GM19043 (cell line): ENCODE measurements at regions not wholly inside any gene's neighbourhood (a gene's known extent, or its start where the extent isn't known, plus 50 kb on each side); places are given as distances from the start of the nearest gene placed in this dataset.

Experiments
- ATAC-seq: cut with Tn5 transposase; IDR thresholded peaks from one replicate; pipeline ENCODE4 v1.9.1; 2021; ENCODE audit warnings: low read depth; ENCODE audit not compliant: unreplicated experiment

DNA sequence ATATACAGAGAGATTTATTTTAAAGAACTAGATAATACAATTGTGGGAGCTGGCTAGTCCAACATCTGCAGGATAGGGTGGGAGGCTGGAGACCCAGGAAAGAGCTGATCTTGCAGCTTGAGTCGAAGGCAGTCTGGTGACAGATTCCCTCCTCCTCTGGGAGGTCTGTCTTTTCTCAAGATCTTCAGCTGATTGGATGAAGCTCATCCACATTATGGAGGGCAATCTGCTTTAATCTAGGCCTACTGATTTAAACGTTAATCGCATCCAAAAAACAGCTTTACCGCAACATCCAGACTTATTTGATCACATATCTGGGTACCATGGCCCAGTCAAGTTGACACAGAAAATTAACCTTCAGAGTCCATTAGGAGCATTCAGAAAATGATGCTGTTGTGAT is 168.1 kb downstream of the ATPSCKMT start:
- no peak for ATAC-seq

DNA sequence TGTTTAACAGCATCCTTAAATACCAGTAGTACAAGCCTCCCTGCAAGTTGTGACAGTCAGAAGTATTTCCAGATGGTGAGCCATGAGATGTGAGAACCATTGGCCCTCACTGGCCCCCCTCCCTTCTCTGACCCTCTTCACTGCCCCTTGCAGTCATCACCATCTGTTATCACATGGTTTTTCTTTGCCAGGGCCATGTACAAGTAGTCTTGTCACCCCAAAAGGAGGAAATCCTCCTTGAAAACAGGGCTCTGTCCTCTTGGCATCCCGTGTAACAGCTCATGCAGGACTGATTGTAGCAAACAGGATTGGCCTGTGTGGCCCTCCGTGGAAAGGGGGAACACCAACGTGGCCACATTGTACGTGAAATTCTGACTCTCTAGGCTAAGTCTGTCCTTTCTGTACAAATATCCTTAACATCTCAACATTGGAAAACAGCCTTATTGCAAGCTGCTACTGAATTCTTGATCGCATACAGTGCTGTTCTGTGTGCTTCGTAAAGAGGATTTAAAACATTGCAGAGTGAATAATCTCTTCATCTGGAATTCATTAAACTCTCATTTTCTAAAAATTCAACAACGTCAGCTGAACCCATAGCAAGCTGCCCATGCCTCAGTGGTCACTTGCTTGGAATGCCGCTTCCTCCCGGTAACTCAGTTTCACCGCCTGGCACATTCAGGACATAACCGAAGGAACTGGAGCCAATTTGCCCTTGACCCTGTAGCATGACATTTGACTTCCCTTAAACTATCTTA is 171.7 kb downstream of the ATPSCKMT start:
- no peak for ATAC-seq

DNA sequence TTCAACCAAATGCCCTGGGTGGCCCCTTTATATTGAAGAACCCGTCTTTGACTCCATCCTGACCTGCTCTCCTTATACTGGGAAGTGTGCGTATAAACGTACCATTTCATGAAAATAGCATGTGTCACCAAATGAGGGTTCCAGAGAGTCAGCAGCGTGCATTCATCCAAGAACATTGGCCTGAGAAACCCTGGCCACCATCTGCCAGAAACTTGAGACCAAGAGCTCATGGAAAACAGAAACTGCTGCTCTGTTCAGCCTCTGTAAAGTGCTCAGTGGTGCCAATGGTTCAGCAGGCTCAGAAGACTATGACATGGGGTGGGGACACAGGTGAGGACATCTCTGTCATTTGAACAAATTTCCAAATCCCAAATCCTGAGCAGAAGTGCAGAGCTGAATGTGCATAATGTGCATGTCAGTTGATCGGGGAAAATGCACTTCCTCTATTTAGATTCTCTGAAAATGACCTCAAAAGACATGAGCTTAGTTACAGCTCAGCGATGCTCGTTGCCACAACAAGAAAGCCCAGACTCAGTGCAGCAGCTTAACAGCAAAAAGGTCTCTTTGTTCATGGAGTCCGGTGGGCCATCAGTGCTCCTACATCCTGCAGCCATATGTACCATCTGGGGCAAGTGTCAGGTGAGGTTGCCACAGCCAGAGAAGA is 176.1 kb downstream of the ATPSCKMT start:
- ATAC-seq: no peak

DNA sequence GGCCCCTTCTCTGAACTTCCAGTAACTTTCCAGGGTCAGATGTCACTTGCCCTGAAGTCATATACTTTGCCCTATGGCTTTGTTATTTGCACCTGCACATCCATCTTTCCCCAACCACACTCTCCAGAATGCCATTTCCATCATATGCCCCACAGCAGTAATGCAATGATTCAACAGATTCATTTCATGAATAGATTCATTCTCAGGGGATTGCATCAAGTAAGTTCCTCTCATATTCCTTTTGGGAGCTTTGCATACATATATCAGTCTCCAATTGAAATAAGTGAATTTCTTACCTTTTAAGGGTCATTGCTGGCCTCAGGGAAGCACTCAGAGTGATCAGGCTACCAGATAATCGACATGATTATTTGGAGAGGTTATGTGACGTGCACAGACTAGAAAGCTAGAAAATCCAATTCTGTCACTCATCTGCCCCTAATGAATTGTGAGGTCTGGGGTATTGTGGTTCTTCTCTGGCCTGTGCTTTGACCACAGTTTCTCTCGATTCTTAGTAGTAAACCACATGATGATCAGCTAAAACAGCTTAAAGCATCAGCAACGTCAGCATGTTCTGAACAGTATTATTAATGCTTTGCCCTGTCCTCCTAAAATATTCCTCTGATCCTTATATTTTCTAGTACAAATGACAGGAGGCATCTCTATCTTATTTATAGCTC is 179.9 kb downstream of the ATPSCKMT start:
- no peak for ATAC-seq

DNA sequence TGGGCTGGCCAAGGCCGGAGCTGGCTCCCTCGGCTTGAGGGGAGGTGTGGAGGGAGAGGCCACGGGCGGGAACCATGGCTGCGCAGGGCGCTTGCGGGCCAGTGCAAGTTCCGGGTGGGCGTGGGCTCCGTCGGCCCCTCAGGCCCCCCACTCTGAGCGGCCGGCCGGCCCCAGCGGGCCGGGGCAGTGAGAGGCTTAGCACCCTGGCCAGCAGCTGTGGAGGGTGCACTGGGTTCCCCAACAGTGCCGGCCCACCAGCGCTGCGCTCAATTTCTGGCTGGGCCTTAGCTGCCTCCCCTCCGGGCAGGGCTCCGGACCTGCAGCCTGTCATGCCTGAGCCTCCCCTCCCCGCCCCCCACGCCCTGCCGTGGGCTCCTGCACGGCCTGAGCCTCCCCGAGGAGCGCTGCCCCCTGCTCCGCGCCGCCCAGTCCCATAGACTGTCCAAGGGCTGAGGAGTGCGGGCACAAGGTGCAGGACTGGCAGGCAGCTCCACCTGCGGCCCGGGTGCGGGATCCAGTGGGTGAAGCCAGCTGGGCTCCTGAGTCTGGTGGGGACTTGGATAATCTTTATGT is 184.2 kb downstream of the ATPSCKMT start:
- no peak for ATAC-seq

DNA sequence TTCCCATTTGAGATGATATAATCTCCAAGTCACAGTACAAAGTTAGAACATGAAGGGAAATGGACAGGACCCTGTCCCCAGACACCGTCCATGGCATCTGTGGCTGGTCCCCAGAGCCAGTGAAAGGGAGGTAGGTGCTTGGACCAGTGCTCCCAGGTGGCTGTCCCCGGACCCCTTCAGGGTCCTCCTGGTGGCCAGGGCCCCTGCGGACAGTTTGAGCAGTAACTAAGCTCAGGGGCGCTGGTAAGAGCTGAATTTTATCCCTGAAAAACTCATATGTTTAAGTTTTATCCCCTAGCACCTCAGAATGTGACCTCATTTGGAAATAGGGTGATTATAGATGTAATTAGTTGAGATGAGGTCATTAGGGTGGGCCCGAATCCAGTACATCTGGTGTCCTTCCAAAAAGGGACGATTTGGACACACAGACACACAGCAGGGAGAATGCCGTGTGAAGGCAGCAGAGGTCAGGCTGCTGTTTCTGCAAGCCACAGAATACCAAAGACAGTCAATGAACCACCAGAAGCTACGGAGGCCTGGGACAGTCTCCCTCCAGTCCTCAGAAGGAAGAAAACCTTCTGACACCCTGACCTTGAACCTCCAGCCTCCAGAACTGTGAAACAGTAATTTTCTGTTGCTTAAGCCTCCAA is 185.0 kb downstream of the ATPSCKMT start:
- no peak for ATAC-seq

DNA sequence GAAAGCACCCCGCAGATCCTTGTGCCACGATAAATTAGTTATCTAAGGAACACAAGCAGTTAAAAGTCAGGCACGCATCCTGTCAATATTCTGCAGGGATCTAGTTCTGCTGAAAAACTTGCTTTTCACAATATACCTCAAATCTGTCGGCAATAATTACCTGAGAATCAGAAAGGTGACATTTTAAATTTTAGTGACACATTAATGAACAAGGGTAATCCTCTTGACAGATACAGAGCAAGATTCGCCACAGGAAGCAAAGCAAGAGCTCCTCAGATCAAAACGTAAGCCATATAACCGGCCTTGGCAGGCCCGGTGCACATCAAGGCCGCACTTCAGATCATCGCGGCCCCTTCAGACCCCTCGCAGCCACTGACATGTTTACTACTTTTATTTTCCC is 185.7 kb downstream of the ATPSCKMT start:
- no peak for ATAC-seq

DNA sequence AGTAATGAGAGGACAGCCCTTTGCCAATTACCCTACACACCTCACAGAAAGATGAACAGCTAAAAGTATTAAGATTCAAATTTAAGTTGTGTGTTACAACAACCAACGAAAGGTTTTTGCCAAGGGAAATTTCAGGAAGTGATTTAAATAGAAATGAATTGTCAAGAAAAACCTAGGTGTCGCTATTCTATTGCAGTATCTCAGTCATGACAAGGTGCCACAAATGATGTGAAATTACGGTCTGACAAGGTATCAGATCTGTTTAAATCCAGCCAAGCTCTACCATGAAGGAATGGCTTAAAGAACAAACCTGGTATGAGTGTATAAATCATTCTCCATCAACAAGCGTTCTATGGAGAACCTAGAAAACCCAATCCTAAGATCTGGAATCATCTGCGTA is 189.7 kb downstream of the ATPSCKMT start:
- no peak for ATAC-seq

DNA sequence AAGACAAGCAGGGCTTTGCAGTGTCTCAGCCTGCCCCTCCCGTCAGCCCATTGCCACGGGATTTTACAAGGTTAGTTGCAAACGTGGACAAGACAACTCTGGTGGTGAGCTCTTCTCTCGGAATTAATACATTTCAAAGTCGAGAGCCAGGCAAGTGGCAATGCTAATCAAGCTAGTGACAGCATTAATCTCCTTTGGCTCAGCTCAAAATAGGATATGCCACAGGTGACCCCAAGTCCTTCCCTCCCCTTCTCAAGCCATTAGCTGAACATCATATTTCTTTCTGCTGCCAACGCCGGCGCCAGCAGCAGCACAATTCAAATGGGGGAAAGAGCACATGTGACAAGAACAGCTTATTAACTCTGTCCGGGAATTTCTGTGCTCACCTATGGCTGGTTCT is 190.1 kb downstream of the ATPSCKMT start:
- no peak for ATAC-seq

DNA sequence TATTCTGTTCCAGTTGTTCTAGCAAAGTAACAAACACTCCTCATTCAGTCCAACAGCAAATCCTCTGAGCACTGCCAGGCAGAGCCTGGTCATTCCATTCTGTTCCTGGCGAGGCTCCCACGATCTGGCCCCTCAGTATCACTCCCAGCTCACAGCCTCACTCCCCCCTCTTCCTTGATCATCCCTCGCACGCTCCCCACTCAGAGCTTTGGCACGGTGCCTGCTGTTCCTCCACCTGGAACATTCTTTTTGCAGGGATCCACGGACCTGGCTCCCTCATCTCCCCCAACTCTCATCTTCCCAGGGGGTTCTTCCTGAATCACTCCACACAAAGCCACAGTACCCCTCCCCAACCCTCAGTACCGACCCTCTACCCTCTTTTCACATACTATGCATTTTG is 192.3 kb downstream of the ATPSCKMT start:
- ATAC-seq: no peak

DNA sequence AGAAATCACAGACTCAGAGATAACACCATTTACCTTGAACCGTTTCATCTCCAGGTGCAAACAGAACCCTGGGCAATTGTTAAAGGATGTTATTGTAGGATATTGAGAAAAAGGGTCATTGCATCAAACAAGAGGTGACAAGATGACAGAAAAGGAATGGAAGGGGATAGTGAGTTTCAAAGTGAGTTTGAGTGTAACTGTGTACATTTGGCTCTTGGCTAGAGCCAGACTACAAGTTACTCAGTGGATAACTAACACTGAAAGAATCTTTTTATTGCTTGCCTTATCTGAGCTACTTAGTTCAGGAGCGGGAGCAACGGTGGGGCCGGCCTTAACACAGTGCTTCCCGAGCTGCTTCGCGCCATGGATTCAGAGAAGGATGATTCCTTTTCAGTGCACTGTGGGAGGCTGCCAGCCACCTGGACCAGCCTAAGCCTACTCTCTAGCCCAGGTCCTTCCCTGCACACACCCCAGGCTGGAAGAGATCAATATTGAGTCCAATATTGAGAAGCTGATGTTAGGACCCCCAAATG is 193.4 kb downstream of the ATPSCKMT start:
- ATAC-seq: no peak

DNA sequence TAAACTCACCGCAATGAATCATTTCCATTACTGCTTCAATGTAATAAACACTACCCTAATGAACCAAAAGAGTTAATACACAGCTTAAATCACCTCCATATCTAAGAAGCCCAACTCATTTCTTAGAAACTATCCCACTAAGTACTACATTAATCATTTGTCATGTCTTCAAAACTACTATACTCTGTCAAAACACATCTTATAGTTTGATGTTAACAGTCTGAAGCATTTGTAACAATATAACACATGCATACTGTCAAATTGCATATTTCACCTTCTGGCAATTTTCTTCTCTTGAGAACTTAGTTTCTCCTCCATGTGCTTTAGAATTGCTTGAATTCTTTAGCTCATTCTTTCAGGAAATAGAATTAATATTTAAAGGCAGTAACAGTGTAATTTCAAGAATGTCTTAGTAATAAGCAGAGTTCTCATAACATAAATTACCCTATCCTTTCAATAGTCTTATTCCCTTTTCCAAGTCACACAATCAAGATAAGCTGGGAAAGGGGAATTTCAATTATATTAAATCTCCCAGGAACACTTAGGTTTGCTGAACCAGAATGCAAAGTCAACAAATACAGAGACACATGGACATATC is 199.7 kb downstream of the ATPSCKMT start:
- no peak for ATAC-seq

DNA sequence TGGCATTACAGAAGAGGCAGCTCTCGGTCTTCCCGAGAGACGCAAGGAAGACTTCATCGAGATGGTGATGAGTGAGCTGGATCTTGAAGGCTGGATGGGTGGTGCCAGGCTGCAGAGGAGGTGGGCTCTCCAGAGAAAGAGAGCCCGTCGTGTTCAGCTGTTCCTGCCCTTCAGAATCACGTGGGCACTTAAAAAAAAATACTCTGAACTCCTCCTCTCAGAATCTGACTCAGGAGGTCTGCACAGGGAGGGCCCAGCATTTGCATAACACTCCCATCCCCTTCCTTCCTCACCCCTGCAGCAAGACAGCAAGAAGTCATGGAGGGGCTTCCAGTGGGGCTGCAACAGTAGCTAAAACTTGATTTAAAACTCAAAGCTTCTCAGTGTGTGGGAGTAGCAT is 203.0 kb downstream of the ATPSCKMT start:
- no peak for ATAC-seq

DNA sequence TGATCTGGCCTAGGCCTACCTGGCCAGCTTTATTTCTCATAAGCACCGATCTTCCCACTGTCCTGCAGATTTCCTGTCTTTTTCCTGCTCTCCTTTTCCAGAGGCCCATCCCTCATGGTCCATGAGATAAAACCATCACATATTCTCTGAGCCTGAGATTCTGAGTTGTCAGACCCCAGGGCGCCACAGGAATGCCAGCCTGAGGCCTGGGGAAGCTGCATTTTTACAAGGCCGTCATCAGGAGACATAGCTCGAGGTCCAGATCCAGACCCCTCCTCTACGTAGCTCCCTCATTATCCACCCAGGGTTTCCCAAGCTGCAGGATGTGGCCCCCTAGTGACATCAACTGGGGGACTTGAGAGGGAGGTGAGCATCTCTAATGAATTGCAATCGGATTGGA is 204.3 kb downstream of the ATPSCKMT start:
- no peak for ATAC-seq

DNA sequence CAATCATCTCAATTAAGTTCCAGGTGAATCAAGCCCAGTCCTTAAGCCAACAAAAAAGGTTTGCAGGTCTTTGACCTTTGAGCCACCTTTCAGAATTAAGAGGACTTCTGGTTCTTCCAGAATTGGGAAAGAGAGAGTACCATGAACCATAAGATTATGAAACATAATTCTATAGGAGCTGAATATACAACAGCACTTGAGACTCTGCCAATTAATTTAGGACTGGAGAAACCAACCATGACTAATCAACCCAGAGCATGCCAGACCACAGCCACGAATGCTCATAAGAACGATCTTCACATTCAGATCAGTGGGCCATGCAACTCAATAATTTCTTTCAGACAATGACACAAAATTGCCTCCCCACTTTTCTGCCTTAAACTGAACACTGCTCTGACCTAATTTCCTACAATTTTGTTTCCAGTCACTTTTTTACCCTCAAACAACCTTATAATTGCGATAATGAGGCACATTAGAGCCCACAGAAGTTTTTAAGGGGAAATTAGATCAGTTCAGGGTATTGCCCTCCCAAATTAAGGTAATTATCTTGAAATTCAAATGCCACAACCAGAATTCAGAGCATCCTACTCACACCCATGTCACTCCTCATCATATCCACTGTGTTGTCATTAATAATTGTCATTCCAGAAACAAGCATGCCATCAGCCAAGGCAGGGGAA is 213.4 kb downstream of the ATPSCKMT start:
- ATAC-seq: no peak

DNA sequence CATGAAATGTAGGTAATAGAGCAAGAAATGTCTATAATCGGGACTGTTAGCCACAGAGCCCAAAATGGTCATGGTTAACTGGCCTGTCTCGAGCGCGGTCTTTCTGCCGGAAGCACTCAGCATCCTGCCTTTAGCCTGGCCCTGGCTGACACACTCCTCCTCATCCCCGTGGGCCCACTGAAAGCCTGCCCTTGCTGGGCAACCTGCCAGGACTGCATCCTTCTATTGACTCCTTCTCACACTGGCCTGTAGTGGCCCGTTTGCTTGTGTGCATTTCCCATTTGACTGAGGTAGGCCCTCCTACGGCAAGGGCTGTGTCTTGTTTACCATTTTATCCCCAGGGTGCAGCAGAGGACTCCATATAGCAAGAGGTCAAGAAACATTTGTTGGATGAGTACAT is 215.7 kb downstream of the ATPSCKMT start:
- ATAC-seq: no peak

DNA sequence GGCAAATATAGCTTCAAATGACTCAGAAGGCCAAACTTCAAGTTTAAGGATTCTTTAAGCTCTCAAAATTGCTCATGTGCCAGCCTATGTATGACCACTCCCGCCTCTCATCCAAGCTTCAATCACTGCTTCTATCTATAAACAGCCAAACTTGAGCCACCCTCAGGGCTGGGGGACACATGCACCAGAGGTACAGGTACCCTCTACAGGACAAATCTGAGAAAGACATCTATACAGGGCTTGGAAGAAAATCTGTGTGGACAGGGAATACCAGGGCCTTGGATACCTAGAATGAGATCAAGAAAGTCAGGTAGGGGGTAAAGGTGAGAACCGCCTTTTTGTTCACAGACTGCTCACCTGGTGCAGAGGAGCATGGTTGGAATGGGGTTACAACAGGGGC is 217.9 kb downstream of the ATPSCKMT start:
- ATAC-seq: no peak

DNA sequence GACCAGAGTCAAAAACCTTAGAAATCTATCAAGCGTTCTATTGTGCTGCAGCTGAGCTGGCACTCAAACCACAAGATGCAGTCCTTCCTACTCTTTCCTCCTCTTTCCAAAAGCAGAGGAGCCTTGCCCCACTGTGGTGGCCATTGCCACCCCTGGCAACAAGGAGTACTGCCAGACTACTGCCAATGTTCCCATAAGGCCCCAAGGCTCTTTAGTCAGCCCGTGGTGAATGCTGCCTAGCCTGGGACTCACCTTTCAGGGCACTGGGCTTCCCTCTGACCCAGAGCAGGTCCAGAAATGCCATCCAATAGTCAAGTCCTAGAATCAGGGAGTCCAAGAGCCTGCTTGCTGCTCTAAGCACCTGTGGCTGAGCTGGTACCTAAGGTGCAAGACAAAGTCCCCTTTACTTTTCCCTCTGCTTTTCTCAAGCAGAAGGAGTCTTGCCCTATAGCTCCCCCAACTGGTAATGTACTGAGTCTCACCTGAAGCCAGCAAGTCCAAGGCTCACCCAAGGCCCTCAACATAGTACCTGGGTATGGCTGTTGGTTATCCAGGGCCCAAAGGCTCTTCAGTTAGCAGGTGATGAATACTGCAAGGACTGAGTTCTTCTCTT is 219.4 kb downstream of the ATPSCKMT start:
- ATAC-seq: no peak

DNA sequence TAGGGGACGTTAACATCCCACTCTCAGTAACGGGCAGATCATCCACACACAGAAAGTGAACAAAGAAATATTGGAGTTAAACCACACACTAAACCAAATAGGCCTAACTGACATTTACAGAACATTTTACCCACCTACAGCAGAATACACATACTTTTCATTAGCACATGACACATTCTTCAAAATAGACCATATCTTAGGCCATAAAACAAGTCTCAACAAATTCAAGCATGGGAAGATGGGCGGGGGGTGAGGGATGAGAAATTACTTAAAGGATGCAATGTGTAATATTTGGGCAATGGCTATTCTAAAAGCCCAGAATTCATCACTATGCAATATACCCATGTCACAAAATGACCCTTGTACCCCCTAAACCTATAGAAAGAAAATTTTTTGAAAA is 226.2 kb downstream of the ATPSCKMT start:
- ATAC-seq: no peak
